ENCODE measurements at regions not wholly inside any gene's neighbourhood (a gene's known extent, or its start where the extent isn't known, plus 50 kb on each side); places are given as distances from the start of the nearest gene placed in this dataset.
"Not testable (repeated sequence)": the region's sequence is repeated elsewhere in the genome, so short reads cannot be mapped to it uniquely, and the experiment has no call there.

- not testable (repeated sequence) for DNase-seq
These were observed 135.6 kb upstream of the MVB12B start for GRCh38 chr9:126190994-126191393.

GRCh38 chr9:126198854-126199253 lies 127.8 kb upstream of the MVB12B start:
- DNase-seq: no peak

- DNase-seq: no peak
These were observed 123.3 kb upstream of the MVB12B start for GRCh38 chr9:126203313-126203712.

- no peak for DNase-seq
These were observed 122.4 kb upstream of the MVB12B start for GRCh38 chr9:126204197-126204596.

- no peak for DNase-seq
These were observed 121.9 kb upstream of the MVB12B start for GRCh38 chr9:126204708-126205225.

- no peak for DNase-seq
These were observed 121.4 kb upstream of the MVB12B start for GRCh38 chr9:126205265-126205664.

GRCh38 chr9:126205845-126206498 lies 120.7 kb upstream of the MVB12B start:
- no peak for DNase-seq

GRCh38 chr9:126207256-126207655 lies 119.4 kb upstream of the MVB12B start:
- no peak for DNase-seq

GRCh38 chr9:126208216-126208758 lies 118.3 kb upstream of the MVB12B start:
- no peak for DNase-seq

GRCh38 chr9:126211441-126212074 lies 115.1 kb upstream of the MVB12B start:
- DNase-seq: no peak

GRCh38 chr9:126215486-126215885 lies 111.1 kb upstream of the MVB12B start:
- no peak for DNase-seq

GRCh38 chr9:126216826-126217225 lies 109.8 kb upstream of the MVB12B start:
- DNase-seq: no peak

- DNase-seq: no peak
These were observed 109.4 kb upstream of the MVB12B start for GRCh38 chr9:126217250-126217653.

GRCh38 chr9:126217797-126218196 lies 108.8 kb upstream of the MVB12B start:
- no peak for DNase-seq

- DNase-seq: no peak
These were observed 108.1 kb upstream of the MVB12B start for GRCh38 chr9:126218359-126219125.

GRCh38 chr9:126219166-126219565 lies 107.5 kb upstream of the MVB12B start:
- DNase-seq: no peak

GRCh38 chr9:126219648-126220063 lies 107.0 kb upstream of the MVB12B start:
- no peak for DNase-seq

GRCh38 chr9:126221480-126221879 lies 105.1 kb upstream of the MVB12B start:
- DNase-seq: no peak

- no peak for DNase-seq
These were observed 104.2 kb upstream of the MVB12B start for GRCh38 chr9:126222363-126222834.

GRCh38 chr9:126222835-126223431 lies 103.7 kb upstream of the MVB12B start:
- no peak for DNase-seq

- no peak for DNase-seq
These were observed 102.7 kb upstream of the MVB12B start for GRCh38 chr9:126223798-126224531.
